HG02678 (cell line): ENCODE measurements at regions not wholly inside any gene's neighbourhood (a gene's known extent, or its start where the extent isn't known, plus 50 kb on each side); places are given as distances from the start of the nearest gene placed in this dataset.

Experiments
- ATAC-seq: cut with Tn5 transposase; IDR thresholded peaks from one replicate; pipeline ENCODE4 v1.9.1; 2021; ENCODE audit warnings: mild to moderate bottlenecking, moderate library complexity; ENCODE audit not compliant: unreplicated experiment

- ATAC-seq, result no peak
Observed at GRCh38 chr15:94105760-94106159, 125.6 kb upstream of the MCTP2 start.

- ATAC-seq, result no peak
Observed at GRCh38 chr15:94100863-94101262, 130.5 kb upstream of the MCTP2 start.

DNA sequence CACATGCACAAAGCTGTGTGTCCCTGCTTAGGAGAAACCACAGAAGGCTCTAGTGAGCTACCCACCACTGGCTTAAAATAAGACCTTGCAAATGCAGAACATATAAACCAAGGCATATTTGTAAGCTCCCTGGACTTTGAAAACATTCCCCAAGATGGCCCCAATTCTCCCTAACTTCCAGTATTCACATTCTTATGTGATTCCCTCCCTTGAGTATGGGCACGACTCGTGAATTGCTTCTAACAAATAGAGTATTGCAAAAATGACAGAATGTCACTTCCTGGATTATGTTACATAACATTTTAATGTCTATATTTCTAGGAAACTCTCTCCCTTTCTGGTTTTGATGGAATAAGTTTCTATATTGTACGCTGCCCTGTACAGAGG lies 131.8 kb upstream of the MCTP2 start:
- ATAC-seq, result no peak

DNA sequence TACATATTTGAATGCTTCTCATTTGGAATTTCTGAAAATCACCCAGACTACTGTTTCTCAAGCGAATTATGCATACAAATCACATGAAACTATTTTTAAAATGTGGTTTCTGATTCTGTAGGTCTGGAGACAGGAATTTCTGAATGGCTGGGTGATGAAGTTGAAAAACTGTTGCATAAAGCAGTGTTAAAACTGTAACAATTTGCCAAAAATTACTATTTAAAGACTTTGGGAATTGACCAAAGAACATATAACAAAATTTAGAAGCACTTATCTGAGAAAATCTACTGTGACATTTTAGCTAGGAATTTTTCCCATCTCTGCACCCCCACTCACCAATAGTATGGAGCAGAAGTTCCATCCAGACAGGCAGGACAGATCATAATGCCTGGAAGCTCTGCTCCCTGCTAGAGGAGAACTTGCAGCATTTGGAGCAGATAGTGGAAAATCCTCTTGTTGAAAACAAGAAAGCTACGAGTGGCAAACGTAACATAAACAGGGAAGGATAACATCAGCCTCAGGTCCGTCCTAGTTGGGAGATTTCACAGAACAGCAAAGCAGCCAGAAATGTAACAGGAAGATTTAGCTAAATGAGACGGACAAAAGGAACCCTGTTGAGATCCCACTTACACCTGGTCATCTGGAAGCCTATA lies 132.3 kb upstream of the MCTP2 start:
- no peak for ATAC-seq

- ATAC-seq, result no peak
Observed at GRCh38 chr15:94097552-94097951, 133.8 kb upstream of the MCTP2 start.

GRCh38 chr15:94094310-94094709 lies 137.1 kb upstream of the MCTP2 start:
- ATAC-seq, result no peak

GRCh38 chr15:94086341-94086740 lies 145.0 kb upstream of the MCTP2 start:
- ATAC-seq, result no peak

- ATAC-seq, result no peak
Observed at GRCh38 chr15:94083467-94084052, 147.8 kb upstream of the MCTP2 start.

DNA sequence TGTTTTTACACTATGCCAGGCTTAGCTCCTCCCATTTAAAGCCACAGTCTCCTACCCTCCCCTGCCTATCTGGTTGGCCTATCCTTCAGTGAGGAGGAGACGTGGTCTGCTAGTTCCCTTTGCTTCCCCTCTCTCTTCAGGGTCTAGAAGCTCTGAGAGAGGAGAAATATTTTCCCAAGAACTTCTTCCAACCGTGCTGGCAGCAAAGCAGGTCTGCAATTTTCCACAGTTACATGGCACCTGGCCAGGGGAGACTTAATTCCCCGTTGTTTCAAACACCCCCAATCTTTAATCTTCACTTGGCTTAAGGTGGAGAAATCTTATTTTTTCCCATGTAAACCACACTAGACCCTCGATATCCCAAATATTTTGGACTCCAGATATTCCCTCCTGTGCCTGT lies 149.5 kb upstream of the MCTP2 start:
- no peak for ATAC-seq

DNA sequence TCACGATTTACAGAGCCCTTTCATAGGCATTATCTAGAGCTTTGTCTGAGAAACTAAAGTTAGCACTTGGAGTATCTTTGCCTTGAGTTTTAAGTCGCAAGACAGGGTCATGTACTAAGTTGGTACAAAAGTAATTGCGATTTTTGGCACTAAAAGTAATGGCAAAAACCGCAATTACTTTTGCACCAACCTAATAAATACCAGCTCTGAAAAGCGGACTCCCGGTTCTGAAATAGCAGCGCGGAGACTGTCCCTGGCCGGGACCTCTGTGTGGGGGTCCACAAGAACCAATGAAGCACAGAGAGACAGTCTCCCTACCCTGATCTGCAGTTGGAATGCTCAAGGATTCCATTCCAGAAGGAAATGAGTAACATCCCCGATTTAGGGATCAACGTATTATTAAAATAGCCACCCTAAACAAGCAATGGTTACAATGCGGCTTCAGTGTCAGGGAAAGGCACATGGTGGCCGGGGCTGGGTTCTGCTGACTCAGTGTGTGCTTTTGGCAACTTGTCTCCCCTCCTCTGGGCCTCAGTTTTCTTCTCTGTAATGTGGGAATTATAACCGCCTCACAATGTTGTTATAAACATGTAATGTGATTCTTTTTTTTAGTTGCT lies 150.3 kb upstream of the MCTP2 start:
- no peak for ATAC-seq

GRCh38 chr15:94080416-94080815 lies 150.9 kb upstream of the MCTP2 start:
- ATAC-seq, result no peak

GRCh38 chr15:94079968-94080367 lies 151.4 kb upstream of the MCTP2 start:
- ATAC-seq, result no peak

DNA sequence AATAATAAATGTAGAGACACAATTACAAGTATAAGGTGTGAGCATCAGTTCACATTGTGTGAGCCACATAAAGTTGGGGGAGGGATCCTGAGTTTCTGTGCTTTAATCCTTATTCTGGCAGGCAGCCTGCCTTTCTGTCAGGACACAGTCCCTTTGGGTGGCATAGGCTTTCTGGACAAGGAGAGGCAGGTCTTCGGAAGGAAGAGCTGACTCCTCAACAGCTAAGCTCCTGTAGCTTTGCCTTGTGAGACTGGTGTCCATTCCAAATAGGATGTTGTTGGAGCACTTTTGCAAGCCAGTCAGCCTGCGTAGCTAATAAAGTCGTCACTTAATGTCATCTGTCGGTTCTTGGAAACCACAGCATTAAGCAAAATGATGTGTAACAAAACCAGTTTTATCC lies 151.9 kb upstream of the MCTP2 start:
- ATAC-seq, result no peak

DNA sequence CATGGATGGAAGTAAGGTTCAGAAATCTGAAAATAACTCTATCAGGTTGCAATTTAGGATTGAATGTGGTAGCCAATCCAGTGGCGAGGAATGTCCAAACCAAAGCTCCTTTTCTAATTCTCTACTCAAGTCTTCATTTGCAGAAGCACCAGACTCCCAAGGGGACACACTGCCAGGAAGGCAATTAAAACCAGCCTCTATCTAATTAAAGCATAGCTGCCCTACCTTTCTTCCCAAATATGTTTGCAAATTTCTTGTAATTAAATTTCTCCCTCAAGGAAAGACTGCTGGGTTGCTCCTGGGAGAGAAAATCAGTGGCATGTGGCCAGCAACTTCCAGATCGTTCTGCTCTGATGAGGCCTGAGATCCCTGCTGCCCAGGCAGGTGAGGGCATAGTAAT lies 153.4 kb upstream of the MCTP2 start:
- ATAC-seq, result no peak

DNA sequence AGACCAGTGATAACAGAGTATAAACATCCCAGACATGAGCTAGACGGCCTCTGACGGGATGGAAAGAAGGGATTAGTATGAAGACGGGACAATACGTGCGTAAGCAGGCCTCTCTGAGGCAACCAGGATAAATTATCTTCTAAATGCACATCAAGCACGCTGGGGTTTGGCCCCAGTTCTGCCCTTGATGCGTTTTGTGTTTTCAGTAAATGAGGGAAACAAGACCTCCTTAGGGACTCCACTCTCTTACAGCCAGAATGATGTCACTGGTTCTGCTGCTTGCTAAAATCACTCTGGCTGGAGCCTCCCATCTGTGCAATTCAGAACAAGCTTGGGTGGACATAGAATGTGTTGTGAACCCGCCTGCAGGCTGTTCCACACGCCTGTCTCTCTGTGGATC lies 156.0 kb upstream of the MCTP2 start:
- no peak for ATAC-seq

DNA sequence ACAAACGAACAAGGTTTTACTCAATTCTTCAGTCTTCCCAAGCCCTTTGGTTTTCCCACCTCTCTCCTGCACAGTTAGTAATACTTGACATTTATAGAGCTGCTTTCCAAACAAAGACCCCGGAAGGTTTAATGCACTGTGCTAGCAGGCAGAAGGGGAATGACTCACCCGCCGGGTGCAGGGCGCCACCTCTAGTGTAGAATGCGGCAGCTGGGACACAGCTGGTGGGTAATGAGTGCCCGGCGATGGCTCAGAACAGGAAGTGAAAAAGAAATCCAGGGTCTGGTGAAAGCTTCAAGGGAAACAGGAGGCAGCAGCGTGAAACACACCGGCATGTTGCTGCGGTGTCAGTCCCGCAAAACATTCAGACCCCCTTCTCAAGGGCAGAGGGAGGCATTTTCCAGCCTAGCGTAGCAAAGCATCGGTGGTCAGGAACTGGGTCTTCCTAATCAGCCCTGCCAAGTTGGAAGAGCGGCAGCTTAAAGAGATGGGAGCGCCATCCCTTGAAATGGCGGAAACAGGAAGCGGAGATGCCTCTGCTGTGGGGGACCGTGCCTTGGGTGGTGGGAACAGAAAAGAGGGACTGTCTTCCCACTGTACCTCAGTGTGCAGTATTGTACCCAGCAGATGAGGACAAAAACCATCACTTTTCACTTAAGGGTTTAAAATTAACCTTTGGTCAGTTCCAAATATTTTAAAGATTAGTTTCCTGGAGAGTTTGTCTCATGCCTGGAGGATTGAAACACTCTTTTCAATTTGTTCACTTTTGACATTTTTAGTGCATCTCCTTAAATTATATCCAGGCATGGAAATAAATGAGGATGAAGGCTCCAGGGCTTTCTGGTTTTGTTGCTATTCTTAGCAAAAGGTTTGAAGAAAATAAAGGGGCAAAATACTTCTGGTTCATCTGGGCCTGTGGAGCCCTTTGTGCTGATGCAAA lies 160.7 kb upstream of the MCTP2 start:
- ATAC-seq, result no peak

DNA sequence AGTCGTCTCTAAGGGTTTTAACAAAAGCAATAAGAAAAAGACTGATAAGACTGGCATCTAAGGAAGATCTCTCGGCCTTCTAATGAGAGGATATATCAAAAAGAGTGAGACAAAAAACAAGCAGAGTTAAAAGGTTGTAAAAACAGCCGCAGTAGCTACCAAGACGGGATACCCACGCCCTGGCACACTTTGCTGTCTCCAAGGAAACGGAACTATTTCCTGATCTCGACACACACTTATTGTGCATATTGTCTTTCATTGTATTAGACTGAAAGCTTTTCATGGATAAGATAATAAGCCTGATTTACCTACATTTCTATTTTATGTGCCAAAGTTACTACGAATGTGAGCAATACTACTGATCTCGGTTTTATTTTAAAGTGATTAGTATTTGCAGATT lies 161.5 kb upstream of the MCTP2 start:
- ATAC-seq, result no peak

GRCh38 chr15:94066811-94067210 lies 164.6 kb upstream of the MCTP2 start:
- ATAC-seq, result no peak

- ATAC-seq, result no peak
Observed at GRCh38 chr15:94066046-94066445, 165.3 kb upstream of the MCTP2 start.

DNA sequence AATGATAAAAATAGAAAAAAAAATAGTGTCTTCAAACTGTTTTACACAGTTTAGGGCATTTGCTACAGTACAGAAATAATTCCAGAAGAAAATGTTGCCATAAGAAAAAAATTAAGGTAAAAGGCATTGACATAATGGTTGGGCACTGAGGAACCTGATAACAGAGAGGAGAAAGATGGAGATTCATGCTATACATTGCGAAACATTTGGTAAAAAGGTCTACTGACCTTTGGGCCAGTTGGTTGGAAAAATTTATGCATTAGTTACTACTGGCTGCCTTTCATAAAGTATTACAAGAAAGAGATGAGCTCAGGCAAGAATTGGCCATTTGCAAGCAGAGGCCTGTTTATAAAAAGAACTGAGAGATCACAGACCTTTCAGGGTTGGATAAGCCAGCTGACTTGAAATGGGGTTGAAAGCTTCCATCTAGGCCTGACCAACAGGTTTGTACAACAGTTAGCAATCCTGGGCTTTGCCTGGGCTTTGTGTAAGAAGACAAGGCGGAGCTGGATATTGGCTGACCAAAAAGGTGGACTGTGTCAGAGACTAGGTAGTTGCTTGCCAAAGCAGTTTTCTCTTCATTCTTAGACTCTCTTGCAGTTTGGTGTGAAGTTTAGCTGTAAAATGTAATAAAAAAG lies 166.6 kb upstream of the MCTP2 start:
- no peak for ATAC-seq

- ATAC-seq, result no peak
Observed at GRCh38 chr15:94061041-94061440, 170.3 kb upstream of the MCTP2 start.
